ENCODE measurements at regions not wholly inside any gene's neighbourhood (a gene's known extent, or its start where the extent isn't known, plus 50 kb on each side); places are given as distances from the start of the nearest gene placed in this dataset.

GRCh38 chr5:133898440-133898839, 70.0 kb downstream of the C5orf15 start:
- TF ChIP-seq POLR2AphosphoS5 (IDR thresholded peaks at IDR 0.05; ENCODE audit: low read depth) (no peak), CTCF (IDR thresholded peaks at IDR 0.05; ENCODE audit: insufficient read depth, low read length) (no peak)

Measured in HL-60 (cell line).